GM19452 (cell line): ENCODE measurements at regions not wholly inside any gene's neighbourhood (a gene's known extent, or its start where the extent isn't known, plus 50 kb on each side); places are given as distances from the start of the nearest gene placed in this dataset.
A peak's percentile ranks its signal among the peaks of the same experiment; 100 is the strongest.
"Not testable (repeated sequence)": the region's sequence is repeated elsewhere in the genome, so short reads cannot be mapped to it uniquely, and the experiment has no call there.

ENCODE experiments used
- ATAC-seq: cut with Tn5 transposase; IDR thresholded peaks from one replicate; pipeline ENCODE4 v1.9.1; 2021; ENCODE audit not compliant: unreplicated experiment

DNA sequence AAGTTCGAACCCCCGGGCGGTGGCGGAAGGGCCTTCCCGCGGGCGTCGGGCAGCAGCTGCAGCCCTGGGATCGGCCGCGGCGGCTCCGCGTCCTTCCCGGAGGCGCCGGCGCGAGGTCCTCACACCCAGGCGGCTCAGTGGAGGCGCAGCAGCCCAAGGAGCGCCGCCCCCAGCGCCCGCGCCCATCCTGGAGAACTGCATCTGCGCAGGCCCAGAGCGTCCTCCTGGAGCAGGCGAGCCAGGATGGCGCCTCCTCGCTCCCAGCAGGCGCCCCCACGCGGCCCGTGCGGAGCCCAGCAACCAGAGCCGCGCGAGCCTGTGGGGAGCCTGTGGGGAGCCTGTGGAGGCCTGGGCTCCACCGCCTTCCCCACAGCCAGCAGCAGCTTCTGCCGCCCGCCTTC lies 872.5 kb downstream of the TMEM121 start:
- not testable (repeated sequence) for ATAC-seq

DNA sequence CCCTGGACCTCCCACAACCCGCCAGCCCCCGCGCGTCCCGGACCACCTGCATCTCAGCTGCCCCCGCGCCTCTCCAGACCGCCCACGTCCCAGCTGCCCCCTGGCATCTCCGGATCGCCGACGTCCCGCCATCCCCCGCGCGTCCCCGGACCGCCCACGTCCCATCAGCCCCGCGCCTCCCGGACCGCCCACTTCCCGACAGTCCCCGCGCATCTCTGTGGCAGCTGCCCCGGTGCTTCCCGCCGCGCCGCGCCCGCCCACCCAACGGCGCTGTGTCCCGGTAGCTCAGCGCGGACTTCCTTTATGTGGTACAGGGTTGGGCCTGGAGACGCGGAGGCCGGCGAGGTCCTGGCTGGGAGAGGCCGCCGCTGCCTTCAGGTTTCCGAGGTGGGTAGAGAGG lies 874.9 kb downstream of the TMEM121 start:
- ATAC-seq: not testable (repeated sequence)

DNA sequence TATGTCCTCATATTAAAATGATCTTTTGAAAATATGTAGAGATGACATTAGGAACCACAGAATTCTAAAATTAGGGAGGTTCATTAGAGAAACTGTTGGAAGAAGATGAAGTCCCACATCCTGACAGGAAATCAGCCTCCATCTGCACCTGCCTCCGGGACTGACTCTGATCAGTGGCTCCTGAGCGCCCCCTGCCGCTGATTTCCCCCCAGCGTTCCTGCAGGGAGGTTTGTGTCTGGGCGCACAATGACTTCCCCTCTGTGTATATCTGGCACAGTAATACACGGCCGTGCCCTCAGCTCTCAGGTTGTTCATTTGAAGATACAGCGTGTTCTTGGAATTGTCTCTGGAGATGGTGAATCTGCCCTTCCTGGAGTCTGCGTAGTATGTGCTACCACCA lies 883.8 kb downstream of the TMEM121 start:
- not testable (repeated sequence) for ATAC-seq

DNA sequence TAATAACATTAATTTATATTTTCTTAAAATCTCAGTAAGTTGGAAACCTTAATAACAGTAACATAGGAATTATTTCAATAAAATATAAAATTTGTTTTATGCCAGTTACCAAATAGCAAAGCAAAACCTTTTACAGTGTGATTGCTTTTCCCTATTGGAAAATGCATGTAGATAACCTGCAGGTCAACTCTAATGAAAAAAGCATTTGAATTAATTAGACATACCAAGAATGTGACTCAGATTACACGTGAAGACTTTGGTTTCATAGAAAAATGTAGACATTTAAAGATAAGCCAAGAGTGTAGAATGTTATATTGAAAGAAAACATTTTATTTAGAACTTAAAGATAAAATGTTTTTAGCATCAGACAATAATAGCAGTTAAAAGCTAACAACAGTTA lies 888.1 kb downstream of the TMEM121 start:
- no peak for ATAC-seq

DNA sequence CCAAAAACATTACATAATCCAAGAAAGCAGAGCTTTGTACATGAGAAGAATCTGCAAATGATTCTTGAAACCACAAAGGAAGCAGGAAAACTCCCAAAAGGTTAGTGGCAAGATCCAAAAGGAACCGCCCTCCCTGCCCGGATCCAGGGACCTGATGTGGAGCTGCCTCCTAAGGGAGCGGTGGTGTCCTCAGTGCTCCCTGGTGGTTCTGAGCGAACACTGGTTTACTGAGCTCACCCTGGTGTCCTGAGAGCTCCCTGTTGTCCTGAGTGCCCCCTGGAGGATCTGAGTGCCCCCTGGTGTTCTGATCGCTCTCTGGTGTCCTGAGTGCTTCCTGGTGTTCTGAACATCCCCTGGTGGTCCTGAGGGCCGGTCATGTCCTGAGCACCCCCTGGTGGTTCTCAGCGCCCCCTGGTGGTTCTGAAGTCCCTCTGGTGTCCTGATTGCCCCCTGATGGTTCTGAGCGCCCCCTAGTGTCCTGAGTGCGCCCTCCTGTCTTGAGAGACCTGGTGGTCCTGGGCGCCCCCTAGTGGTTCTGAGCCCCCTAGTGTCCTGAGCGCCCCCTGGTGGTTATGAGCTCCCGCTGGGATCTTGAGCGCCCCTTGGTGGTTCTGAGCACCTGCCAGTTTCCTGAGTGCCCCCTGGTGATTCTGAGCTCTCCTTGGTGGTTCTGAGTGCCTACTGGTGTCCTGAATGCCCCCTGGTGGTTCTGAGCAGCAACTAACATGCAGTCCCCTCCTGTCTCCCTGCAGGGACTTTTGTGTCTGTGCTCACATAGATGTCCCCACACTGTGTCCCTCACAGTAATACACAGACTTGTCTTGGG lies 891.1 kb downstream of the TMEM121 start:
- ATAC-seq: peak; percentile 83

DNA sequence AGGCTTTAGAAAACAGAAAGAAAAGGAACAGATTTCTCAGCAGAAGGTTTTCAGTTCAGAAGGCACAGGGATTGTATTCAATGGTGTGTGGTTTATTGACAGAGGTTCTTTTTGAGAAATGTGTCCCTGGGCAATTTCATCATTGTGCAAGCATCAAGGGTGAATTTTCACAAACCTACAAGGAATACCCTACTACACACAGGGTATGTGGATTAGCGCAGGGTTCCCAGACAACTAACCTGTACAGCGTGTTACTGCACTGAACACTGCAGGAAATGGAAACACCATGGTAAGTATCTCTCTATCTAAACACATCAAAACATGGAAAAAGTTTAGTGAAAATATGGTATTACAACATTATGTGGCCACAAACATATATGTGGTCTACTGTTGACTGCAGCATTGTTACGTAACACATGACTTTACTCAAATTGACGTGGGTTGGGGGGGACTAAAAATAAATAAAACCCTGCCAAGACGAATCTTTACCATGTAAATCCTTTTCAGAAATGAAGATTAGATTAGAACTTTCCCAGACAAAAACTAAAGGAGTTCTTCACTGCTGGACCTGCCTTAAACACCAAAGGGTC lies 893.1 kb downstream of the TMEM121 start:
- no peak for ATAC-seq

- ATAC-seq: not testable (repeated sequence)
Observed at GRCh38 chr14:106421431-106422033, 895.1 kb downstream of the TMEM121 start.

GRCh38 chr14:106422066-106422465 lies 895.7 kb downstream of the TMEM121 start:
- no peak for ATAC-seq

GRCh38 chr14:106425150-106425549 lies 898.8 kb downstream of the TMEM121 start:
- ATAC-seq: not testable (repeated sequence)

- no peak for ATAC-seq
Observed at GRCh38 chr14:106436310-106436905, 910.0 kb downstream of the TMEM121 start.

GRCh38 chr14:106442857-106443256 lies 916.5 kb downstream of the TMEM121 start:
- no peak for ATAC-seq

GRCh38 chr14:106455026-106455425 lies 928.6 kb downstream of the TMEM121 start:
- no peak for ATAC-seq

GRCh38 chr14:106459971-106460730 lies 933.8 kb downstream of the TMEM121 start:
- ATAC-seq: no peak

DNA sequence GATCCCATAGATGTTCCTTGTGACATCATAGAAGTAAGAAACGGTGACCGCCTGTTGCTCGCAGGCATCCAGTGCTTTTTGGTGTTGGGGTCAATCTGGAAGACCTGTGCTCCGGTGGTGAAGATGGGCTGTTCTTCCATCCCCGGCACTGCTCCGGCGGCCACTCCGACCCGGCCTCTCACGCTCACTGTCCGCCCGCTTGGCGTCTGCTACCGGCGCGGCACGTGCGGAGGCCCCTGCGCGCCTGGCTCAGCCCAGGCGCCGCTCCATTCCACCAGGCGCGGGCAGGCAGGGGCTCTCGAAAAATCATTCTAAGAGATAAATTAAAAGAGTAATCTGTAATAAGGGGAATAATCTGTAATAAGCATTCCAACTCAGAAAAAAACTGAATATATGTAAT lies 934.5 kb downstream of the TMEM121 start:
- no peak for ATAC-seq

- ATAC-seq: not testable (repeated sequence)
Observed at GRCh38 chr14:106466483-106466882, 940.1 kb downstream of the TMEM121 start.

GRCh38 chr14:106468869-106469268 lies 942.5 kb downstream of the TMEM121 start:
- not testable (repeated sequence) for ATAC-seq

GRCh38 chr14:106470028-106470427 lies 943.6 kb downstream of the TMEM121 start:
- ATAC-seq: not testable (repeated sequence)

- not testable (repeated sequence) for ATAC-seq
Observed at GRCh38 chr14:106474261-106475028, 948.1 kb downstream of the TMEM121 start.

GRCh38 chr14:106475214-106475613 lies 948.8 kb downstream of the TMEM121 start:
- not testable (repeated sequence) for ATAC-seq

DNA sequence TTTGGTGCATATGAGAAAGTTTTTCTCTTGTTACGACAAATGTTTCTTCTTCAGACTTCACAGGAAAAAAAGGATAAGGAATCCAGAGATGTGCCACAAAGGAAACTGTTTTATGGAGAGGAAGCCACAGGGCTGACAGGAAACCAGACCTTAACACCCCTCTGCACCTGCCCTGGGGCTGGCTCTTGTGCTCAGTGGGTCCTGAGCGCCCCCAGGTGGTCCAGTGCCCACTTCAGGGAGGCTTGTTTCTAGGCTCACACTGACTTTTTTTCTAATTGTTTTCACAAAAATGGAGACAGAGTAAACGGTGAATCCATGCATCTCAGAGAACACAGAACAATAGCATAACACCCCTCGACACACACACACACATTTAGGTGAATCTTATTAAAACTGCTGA lies 951.2 kb downstream of the TMEM121 start:
- ATAC-seq: not testable (repeated sequence)
